Activated CD4-positive, alpha-beta T cell treated with anti-CD3 and anti-CD28 coated beads, Interleukin-2, Interleukin-6, amounts not matched to agents 100 ng/mL and 50 ng/mL, durations not matched to agents 16 hours and 8 hours (primary cell): ENCODE measurements at regions not wholly inside any gene's neighbourhood (a gene's known extent, or its start where the extent isn't known, plus 50 kb on each side); places are given as distances from the start of the nearest gene placed in this dataset.
"Not testable (repeated sequence)": the region's sequence is repeated elsewhere in the genome, so short reads cannot be mapped to it uniquely, and the experiment has no call there.

Experiments
- DNase-seq: peaks from one replicate; pipeline ENCODE4 v3.0.0-alpha.2; 2020

DNA sequence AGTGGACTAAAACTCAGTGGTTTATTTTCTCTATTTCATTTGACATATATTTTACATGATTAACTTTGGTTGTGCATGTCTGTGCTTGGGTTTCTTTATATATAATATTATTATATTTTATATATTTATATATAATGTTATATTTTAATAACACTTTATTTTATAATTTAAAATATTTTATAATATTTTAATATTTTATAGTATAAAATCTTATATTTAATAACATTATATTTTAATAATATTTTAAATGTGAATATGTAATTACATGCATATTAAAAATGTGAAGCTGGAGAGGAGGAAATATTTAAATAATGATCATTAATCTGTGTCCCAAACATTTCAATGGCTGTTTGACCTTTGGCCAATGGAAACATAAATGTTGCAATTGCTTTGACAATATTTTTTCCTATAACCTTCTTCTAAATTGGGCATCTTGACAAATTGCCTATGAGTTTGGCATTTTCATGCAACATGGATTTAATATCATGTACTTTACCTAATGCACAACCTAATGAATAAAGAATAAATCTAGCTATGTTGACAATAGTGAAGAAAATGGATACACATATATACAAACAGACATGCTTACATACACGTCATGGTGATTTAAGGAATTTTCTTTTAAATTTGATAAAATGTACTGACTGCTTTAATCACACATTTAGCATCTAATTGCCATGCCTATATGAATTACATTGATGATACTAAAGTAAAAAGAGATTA lies 607.1 kb downstream of the SLITRK6 start:
- no peak for DNase-seq

GRCh38 chr13:85186356-85187045 lies 612.7 kb downstream of the SLITRK6 start:
- no peak for DNase-seq

DNA sequence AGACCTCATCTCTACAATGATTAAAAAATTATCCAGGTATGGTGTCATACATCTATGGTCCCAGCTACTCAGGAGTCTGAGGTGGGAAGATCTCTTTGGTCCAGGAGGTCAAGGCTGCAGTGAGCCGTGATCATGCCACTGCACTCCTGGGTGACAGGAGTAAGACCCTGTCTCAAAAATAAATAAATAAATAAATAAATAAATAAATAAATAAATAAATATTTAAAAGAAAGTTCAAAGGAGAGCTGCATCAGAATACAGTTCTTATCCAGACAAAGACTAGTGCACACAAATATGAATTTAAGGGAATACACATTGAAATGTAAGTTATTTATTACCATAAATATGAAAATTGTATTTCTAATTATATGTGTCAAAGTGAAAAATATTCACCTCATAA lies 624.9 kb downstream of the SLITRK6 start:
- no peak for DNase-seq

DNA sequence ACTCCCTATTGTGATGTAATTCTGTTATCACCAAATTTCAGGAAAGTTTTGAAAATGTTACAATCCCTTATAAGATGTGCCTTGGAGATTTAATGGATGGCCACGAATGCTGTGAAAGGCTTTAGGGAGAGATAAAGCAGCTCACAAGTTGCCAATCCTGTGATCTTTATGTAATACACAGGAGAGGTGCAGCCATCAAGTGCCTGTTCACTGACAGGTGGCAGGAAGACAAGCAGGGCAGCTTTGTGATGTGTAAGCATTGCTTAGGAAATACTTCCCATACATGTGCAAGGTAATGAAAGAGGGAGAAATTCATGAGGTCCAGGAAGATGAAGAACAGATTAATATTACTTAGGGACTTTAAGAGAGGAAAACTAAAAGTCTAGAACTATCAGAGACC lies 628.8 kb downstream of the SLITRK6 start:
- DNase-seq = no peak

GRCh38 chr13:85166891-85167290 lies 632.3 kb downstream of the SLITRK6 start:
- DNase-seq = no peak

GRCh38 chr13:85163063-85163462 lies 636.2 kb downstream of the SLITRK6 start:
- DNase-seq = no peak

GRCh38 chr13:85148009-85148408 lies 651.2 kb downstream of the SLITRK6 start:
- DNase-seq = no peak

- DNase-seq = no peak
Observed at GRCh38 chr13:85142351-85142927, 656.8 kb downstream of the SLITRK6 start.

DNA sequence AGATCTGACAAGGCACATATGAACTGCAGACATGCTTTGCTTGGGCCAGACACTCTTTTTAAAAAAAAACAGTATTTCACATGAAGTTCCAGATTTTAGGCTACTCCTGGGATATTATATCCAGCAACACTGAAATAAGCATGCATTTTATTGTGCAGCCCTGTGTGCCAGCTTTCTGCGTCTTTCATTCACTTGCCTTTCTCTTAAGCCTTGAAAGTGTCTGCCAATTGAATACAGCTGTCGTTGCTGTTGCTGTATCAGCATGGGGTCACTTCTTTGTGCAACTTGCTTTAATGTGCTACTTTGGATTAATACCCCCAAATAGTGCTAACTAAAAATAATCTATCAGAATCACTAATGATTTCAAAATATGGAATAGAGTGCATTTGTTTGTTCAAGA lies 657.8 kb downstream of the SLITRK6 start:
- no peak for DNase-seq

DNA sequence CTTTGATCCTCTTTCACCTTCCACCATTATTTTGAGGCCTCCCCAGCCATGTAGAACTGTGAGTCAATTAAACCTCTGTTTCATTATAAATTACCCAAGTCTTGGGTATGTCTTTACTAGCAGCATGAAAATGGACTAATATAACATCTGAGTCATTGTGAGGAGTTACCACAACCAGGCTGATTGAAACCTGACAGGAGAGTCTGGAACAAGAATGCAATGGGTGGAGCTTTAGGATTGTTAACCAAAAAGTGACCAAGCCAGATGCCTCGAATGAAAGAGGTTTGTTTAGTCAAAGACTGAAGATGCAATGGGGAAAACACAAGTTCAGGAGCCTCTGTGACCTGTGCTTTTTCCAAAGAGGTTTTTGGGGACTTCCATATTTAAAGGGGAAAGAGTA lies 659.0 kb downstream of the SLITRK6 start:
- no peak for DNase-seq

GRCh38 chr13:85137516-85137915 lies 661.7 kb downstream of the SLITRK6 start:
- no peak for DNase-seq

DNA sequence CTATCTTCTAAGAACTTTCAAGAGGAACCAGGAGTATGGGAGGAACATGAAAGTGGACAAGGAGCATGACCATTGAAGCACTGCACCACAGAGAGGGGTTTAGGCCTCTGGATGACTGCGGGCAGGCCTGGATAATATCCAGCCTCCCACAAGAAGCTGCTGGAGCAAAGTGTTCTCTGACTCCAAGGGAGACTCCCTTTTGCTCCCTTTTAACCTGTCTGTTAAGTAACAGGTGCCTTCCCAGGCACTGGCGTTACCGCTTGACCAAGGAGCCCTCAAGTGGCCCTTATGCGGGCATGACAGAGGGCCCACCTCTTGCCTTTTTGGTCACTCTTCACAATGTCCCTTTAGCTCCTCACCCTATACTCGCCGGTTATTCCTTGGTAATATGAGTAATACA lies 666.2 kb downstream of the SLITRK6 start:
- no peak for DNase-seq

DNA sequence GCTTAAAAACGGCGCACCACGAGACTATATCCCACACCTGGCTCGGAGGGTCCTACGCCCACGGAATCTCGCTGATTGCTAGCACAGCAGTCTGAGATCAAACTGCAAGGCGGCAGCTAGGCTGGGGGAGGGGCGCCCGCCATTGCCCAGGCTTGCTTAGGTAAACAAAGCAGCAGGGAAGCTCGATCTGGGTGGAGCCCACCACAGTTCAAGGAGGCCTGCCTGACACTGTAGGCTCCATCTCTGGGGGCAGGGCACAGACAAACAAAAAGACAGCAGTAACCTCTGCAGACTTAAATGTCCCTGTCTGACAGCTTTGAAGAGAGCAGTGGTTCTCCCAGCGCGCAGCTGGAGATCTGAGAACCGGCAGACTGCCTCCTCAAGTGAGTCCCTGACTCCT lies 675.7 kb downstream of the SLITRK6 start:
- not testable (repeated sequence) for DNase-seq

- DNase-seq = no peak
Observed at GRCh38 chr13:85108356-85108755, 690.9 kb downstream of the SLITRK6 start.

- no peak for DNase-seq
Observed at GRCh38 chr13:85099245-85099644, 700.0 kb downstream of the SLITRK6 start.

DNA sequence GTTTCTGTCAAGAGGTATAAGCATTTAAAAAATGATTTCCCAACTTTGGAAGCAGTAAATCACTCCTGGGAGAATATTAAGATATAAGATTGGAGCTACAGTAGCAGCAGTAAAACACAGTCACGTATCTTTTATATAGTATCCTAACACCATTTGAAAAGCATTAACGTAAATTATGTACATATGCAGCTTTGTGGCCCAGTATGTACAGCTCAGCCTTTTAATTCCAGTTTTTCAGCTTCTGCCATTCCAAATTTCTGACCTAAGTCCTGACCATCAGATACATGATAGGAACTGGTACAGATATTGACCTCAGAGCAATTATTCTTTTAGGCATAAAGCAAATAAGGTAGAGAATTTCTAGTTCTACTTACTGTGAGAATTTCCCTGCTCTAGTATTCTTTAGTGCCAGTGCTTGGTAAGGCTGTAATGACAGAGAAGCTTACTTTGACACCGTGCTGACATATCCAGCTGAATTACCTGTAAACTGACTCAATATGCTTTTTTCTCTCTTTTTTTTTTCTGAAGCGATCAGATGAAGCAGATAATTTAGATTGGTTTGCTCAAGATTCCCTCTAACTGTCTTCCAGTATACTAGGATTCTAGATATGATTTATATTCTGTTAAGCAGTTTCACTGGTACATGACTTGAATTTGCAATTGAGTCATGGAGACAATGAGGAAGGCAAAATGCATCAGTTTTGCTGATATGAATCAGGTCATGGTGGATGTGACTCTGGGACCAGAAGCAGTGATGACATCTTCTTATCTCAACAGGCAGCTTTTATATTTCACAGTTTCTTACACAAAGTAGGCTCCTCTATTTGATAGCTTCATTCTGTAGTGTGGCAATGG lies 703.6 kb downstream of the SLITRK6 start:
- DNase-seq = no peak

GRCh38 chr13:85093808-85094207 lies 705.4 kb downstream of the SLITRK6 start:
- DNase-seq = no peak

DNA sequence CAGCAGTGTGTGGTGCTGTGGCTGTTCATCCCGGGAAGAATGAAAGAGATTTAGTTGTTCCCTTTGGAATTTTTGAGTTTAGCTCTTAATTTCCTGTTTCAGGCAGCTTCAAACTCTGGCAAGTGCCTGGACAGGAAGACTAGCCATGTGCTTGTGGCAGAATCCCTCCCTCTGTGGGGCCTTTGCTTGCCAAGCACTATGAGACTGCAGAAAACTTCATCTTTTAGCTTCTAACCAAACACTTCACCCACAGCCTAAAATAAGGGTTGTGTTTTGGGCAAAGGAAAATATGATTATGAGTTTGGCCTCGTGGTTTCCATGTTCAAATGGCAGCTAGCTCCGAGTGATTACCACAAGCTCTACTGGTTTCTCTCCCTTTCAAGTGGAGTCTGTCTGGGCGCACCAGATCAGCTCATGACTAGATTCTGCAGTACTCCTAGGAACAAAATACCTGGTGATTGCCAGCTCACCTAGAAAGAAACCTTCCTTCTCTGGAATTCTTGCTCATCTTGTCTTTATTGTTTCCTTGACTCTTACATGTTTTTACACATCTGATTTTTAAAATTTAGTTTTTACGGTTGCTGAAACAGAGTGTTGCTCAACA lies 707.5 kb downstream of the SLITRK6 start:
- DNase-seq = no peak

DNA sequence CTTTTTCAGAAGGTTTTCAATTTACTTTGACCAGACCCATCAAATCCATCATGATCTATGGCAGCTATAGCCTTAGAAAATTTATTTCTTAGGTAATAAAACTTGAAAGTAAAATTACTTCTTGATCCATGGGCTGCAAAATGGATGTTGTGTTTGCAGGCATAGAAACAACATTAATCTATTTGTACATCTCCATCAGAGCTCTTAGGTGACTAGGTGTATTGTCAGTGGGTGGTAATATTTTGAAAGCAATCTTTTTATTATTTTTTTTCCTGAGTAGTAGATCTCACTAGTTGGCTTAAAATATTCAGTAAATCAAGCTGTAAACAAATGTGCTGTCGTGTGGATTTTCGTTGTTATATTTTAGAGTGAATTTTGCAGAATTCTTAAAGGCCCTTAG lies 710.0 kb downstream of the SLITRK6 start:
- no peak for DNase-seq

- DNase-seq = no peak
Observed at GRCh38 chr13:85080691-85081090, 718.5 kb downstream of the SLITRK6 start.

DNA sequence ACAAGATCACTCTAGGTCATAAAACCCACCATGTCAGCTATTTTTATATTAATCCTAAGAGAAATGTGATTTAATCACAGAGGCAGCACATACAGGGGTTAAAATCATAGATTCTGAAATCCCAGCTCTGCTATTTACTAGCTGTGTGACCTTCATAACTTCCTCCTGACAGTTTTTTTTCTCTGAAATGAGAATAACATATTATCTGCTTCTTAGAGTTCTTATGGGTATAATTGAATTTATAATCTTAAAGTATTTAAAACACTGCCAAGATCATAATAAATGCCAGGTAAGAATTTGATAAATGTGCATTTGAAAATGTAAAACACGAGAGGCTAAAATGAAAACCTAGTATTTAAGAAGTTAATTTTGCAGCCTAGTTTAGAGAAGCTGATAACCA lies 722.9 kb downstream of the SLITRK6 start:
- DNase-seq = no peak

GRCh38 chr13:85074543-85075313 lies 724.5 kb downstream of the SLITRK6 start:
- no peak for DNase-seq
